ENCODE measurements at regions not wholly inside any gene's neighbourhood (a gene's known extent, or its start where the extent isn't known, plus 50 kb on each side); places are given as distances from the start of the nearest gene placed in this dataset.

GRCh38 chr3:72494130-72494529, 354.1 kb downstream of the SHQ1 start:
- no peak for TF ChIP-seq CTCF (conservative IDR thresholded peaks at IDR 0.05; ENCODE audit: low read depth, low read length)
- no peak for TF ChIP-seq USF2 (IDR thresholded peaks at IDR 0.05; ENCODE audit: low read depth, low read length)
- no peak for TF ChIP-seq RAD21 (IDR thresholded peaks at IDR 0.05; ENCODE audit: low read length)
- no peak for TF ChIP-seq MAFK (IDR thresholded peaks at IDR 0.05; ENCODE audit: low read depth, low read length)
- TF ChIP-seq POLR2A (IDR thresholded peaks at IDR 0.05; ENCODE audit: low read depth, low read length) = no peak
- TF ChIP-seq BHLHE40 (IDR thresholded peaks at IDR 0.05; ENCODE audit: low read depth, low read length) = no peak
- no peak for TF ChIP-seq CHD1 (IDR thresholded peaks at IDR 0.05; ENCODE audit: low read depth, low read length)
- no peak for TF ChIP-seq MXI1 (IDR thresholded peaks at IDR 0.05; ENCODE audit: borderline replicate concordance, low read depth, low read length)
- TF ChIP-seq CEBPB (IDR thresholded peaks at IDR 0.05; ENCODE audit: low read depth, low read length) = no peak
- no peak for TF ChIP-seq FOS (IDR thresholded peaks at IDR 0.05; ENCODE audit: low read depth, low read length)
- TF ChIP-seq MAZ (IDR thresholded peaks at IDR 0.05; ENCODE audit: borderline replicate concordance, low read depth, low read length) = no peak
- no peak for TF ChIP-seq RCOR1 (IDR thresholded peaks at IDR 0.05; ENCODE audit: insufficient replicate concordance, low read length)
- no peak for TF ChIP-seq RFX5 (IDR thresholded peaks at IDR 0.05; ENCODE audit: low read depth, low read length)
- TF ChIP-seq SMC3 (IDR thresholded peaks at IDR 0.05; ENCODE audit: low read depth, low read length) = no peak

Measured in IMR-90 (cell line).